Right cardiac atrium (tissue), 5 donors: ENCODE measurements at regions not wholly inside any gene's neighbourhood (a gene's known extent, or its start where the extent isn't known, plus 50 kb on each side); places are given as distances from the start of the nearest gene placed in this dataset.
"Not testable (repeated sequence)": the region's sequence is repeated elsewhere in the genome, so short reads cannot be mapped to it uniquely, and the experiment has no call there.

Source experiments
- ATAC-seq, 2 donors: fragments of 200-7000 bp; cut with Tn5 transposase; one replicate each; pipeline versions ENCODE4 v1.8.0 to v1.9.1; 2020; ENCODE audit warnings: moderate library complexity in 2 of 2, mild to moderate bottlenecking in 1 of 2
- DNase-seq, 3 donors: peaks; one replicate each; pipeline ENCODE4 v3.0.0-alpha.2; 2020
- H3K27ac ChIP-seq: one replicate; pipeline ENCODE4 v1.5.1; 2013; ENCODE audit warnings: mild to moderate bottlenecking, low read length, control low read depth, moderate library complexity
- H3K27me3 ChIP-seq: one replicate; pipeline ENCODE4 v1.6.1; 2013; ENCODE audit not compliant: control insufficient read depth, insufficient read depth
- H3K4me1 ChIP-seq: one replicate; pipeline ENCODE4 v1.6.1; 2013; ENCODE audit warnings: low read length; ENCODE audit not compliant: control insufficient read depth, insufficient read depth
- H3K4me3 ChIP-seq: one replicate; pipeline ENCODE4 v1.5.1; 2013; ENCODE audit warnings: low read length, control low read depth
- H3K9me3 ChIP-seq: one replicate; pipeline ENCODE4 v1.6.1; 2013; ENCODE audit warnings: low read length; ENCODE audit not compliant: control insufficient read depth
- WGBS: extraction: QIAGEN DNeasy Blood & Tissue Kit; methylation state at CpG from one replicate; pipeline ENCODE4 v1.1.7; 2013; 5-methylcytosine and 5-hydroxymethylcytosine counted together
- intact Hi-C, 4 donors: fragments of 100-400 bp; cut with DNase I; formaldehyde crosslinking; loops; one replicate each; pipeline versions ENCODE4 v1.11.0 to v1.14.0; 2022 to 2023
- donor health status: healthy with polysubstance abuse.
- donor health status: DM: no; HTN: yes; CAD: no.
- donor health status: DM: no; HTN: no; CAD: no.
- donor health status: DM: no; HTN: yes; CAD: no; lungs with severe emphysema.
- donor health status: DM: yes; HTN: yes; CAD: no.

- H3K27me3 ChIP-seq, H3K4me3 ChIP-seq, H3K9me3 ChIP-seq, intact Hi-C loops, H3K4me1 ChIP-seq, H3K27ac ChIP-seq, ATAC-seq: not testable (repeated sequence)
- peak in 1 of 3 donors; percentile 18 for DNase-seq
- WGBS, result 95% methylated on average over 31 of the region's 31 CpGs
Observed at GRCh38 chrX:138282598-138283150, 428.8 kb downstream of the FGF13 start.

- 13% methylated on average over 3 of the region's 3 CpGs for WGBS
- Histone ChIP-seq H3K27me3 (no peaks in the 10 kb centered on the region), H3K9me3 (no peaks in the 10 kb centered on the region), H3K4me3 (no peak overlapping the region), H3K4me1 (no peaks in the 10 kb centered on the region), H3K27ac (no peak overlapping the region)
- intact Hi-C loops, result no loop called here
- no peak for DNase-seq
- no peak for ATAC-seq
Observed at GRCh38 chrX:138287205-138287877, 424.2 kb downstream of the FGF13 start.

- ATAC-seq (no peak), DNase-seq (no peak)
- no peaks in the 10 kb centered on the region for H3K9me3 ChIP-seq
- no peaks in the 10 kb centered on the region for H3K27me3 ChIP-seq
- no peaks in the 10 kb centered on the region for H3K4me1 ChIP-seq
- H3K4me3 ChIP-seq, result no peak overlapping the region
- H3K27ac ChIP-seq, result no peak overlapping the region
- intact Hi-C loops, result no loop called here
- 83% methylated on average over 5 of the region's 5 CpGs for WGBS
Observed at GRCh38 chrX:138294951-138295350, 416.6 kb downstream of the FGF13 start.

GRCh38 chrX:138298268-138298667 is 413.2 kb downstream of the FGF13 start:
- no peaks in the 10 kb centered on the region for H3K27me3 ChIP-seq
- H3K4me3 ChIP-seq, result no peak overlapping the region
- ATAC-seq (no peak), DNase-seq (no peak)
- no peaks in the 10 kb centered on the region for H3K9me3 ChIP-seq
- no peak overlapping the region for H3K27ac ChIP-seq
- intact Hi-C loops, result no loop called here
- H3K4me1 ChIP-seq, result no peaks in the 10 kb centered on the region
- WGBS, result 57% methylated on average over 3 of the region's 3 CpGs

- no peaks in the 10 kb centered on the region for H3K4me1 ChIP-seq
- H3K9me3 ChIP-seq, result no peaks in the 10 kb centered on the region
- H3K4me3 ChIP-seq, result no peak overlapping the region
- intact Hi-C loops, result no loop called here
- no peaks in the 10 kb centered on the region for H3K27me3 ChIP-seq
- ATAC-seq, result no peak
- no peak for DNase-seq
- no peak overlapping the region for H3K27ac ChIP-seq
Observed at GRCh38 chrX:138345801-138346200, 365.7 kb downstream of the FGF13 start.

- no peaks in the 10 kb centered on the region for H3K9me3 ChIP-seq
- intact Hi-C loops, result no loop called here
- 37% methylated on average over 3 of the region's 3 CpGs for WGBS
Observed at GRCh38 chrX:138349351-138349750, 362.2 kb downstream of the FGF13 start.

GRCh38 chrX:138378876-138379275 is 332.6 kb downstream of the FGF13 start:
- Histone ChIP-seq H3K27ac (no peak overlapping the region), H3K4me1 (no peaks in the 10 kb centered on the region), H3K9me3 (no peaks in the 10 kb centered on the region), H3K4me3 (no peak overlapping the region), H3K27me3 (no peaks in the 10 kb centered on the region)
- DNase-seq, result no peak
- ATAC-seq, result no peak
- intact Hi-C loops, result no loop called here
- 77% methylated on average over 2 of the region's 2 CpGs for WGBS

More at GRCh38 chrX:138349351-138349750, 362.2 kb downstream of the FGF13 start:
- Histone ChIP-seq H3K27me3 (no peaks in the 10 kb centered on the region), H3K4me1 (no peaks in the 10 kb centered on the region), H3K27ac (no peak overlapping the region), H3K4me3 (no peak overlapping the region)
- DNase-seq, result no peak
- ATAC-seq, result no peak

GRCh38 chrX:138408101-138408500 is 303.4 kb downstream of the FGF13 start:
- Histone ChIP-seq H3K9me3 (no peaks in the 10 kb centered on the region), H3K4me1 (no peaks in the 10 kb centered on the region), H3K27ac (no peak overlapping the region), H3K27me3 (no peaks in the 10 kb centered on the region), H3K4me3 (no peak overlapping the region)
- WGBS, result 43% methylated on average over 3 of the region's 3 CpGs
- DNase-seq, result no peak
- intact Hi-C loops, result no loop called here
- no peak for ATAC-seq

GRCh38 chrX:138411048-138411447 is 300.5 kb downstream of the FGF13 start:
- DNase-seq (peak in 1 of 3 donors; percentile 3), ATAC-seq (no peak)
- no peaks in the 10 kb centered on the region for H3K4me1 ChIP-seq
- H3K27ac ChIP-seq, result no peak overlapping the region
- 47% methylated on average over 2 of the region's 2 CpGs for WGBS
- H3K9me3 ChIP-seq, result no peaks in the 10 kb centered on the region
- H3K27me3 ChIP-seq, result no peaks in the 10 kb centered on the region
- H3K4me3 ChIP-seq, result no peak overlapping the region
- intact Hi-C loops, result no loop called here
